ENCODE measurements at regions not wholly inside any gene's neighbourhood (a gene's known extent, or its start where the extent isn't known, plus 50 kb on each side); places are given as distances from the start of the nearest gene placed in this dataset.

DNA sequence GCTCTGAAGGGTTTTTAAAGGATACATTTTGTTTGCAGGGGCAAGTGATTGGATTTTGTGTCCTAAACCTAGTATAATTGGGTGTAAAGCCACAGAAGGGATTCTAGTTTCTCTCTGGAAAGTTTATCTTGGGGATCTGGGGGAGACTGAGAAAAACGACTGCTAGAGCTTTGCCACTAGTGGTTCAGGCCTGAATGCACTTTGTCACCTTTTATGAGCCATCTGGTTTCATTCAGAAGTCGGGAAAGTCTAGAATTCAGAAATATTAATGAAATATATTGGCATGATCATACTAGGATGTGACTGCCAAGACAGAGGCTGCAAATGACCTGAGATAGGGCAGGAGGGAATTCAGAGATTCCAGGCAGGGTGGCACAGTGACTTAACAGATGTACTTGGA, 111.5 kb upstream of the KCNK2 start:
- Histone ChIP-seq H3K27me3 (ENCODE audit: insufficient read depth, poor library complexity, severe bottlenecking) (no peaks in the 10 kb centered on the region), H3K4me3 (replicated peaks; ENCODE audit: insufficient read depth, low read length) (no peak overlapping the region), H3K27ac (replicated peaks) (no peak overlapping the region)
- DNase-seq (ENCODE audit: low read depth in 1 of 2, low spot score in 1 of 2), result no peak
- no peak for TF ChIP-seq REST (IDR thresholded peaks at IDR 0.05; ENCODE audit: insufficient replicate concordance, low read depth)
- TF ChIP-seq POLR2AphosphoS5 (IDR thresholded peaks at IDR 0.05; ENCODE audit: low read depth), result no peak
- TF ChIP-seq, protein P1, sequence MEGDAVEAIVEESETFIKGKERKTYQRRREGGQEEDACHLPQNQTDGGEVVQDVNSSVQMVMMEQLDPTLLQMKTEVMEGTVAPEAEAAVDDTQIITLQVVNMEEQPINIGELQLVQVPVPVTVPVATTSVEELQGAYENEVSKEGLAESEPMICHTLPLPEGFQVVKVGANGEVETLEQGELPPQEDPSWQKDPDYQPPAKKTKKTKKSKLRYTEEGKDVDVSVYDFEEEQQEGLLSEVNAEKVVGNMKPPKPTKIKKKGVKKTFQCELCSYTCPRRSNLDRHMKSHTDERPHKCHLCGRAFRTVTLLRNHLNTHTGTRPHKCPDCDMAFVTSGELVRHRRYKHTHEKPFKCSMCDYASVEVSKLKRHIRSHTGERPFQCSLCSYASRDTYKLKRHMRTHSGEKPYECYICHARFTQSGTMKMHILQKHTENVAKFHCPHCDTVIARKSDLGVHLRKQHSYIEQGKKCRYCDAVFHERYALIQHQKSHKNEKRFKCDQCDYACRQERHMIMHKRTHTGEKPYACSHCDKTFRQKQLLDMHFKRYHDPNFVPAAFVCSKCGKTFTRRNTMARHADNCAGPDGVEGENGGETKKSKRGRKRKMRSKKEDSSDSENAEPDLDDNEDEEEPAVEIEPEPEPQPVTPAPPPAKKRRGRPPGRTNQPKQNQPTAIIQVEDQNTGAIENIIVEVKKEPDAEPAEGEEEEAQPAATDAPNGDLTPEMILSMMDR (IDR thresholded peaks at IDR 0.05; ENCODE audit: insufficient read depth, low read length), result no peak
- TF ChIP-seq SPI1 (IDR thresholded peaks at IDR 0.05; ENCODE audit: borderline replicate concordance, low read depth), result no peak
- TF ChIP-seq GABPA (IDR thresholded peaks at IDR 0.05; ENCODE audit: low read depth), result no peak

DNA sequence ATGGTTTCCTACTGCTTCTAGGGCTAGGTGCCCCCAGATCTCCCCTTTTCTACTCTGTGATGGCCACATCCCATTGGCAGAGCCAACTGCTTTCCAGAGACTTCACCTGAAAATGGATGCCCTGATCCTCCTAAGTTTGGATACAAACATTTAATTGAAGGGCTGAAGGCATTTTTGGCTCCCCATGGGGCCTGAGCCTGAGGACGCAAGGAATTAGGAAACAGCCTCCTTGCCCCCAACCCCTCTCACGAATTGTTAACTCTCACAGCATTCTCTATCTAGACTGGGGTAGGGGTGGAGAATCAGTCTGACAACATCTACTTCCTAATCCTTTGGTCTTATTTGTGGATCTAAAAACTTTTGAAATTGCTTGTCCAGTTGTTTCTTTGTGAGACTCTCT, 108.5 kb upstream of the KCNK2 start:
- Histone ChIP-seq H3K27me3 (ENCODE audit: insufficient read depth, poor library complexity, severe bottlenecking) (no peaks in the 10 kb centered on the region), H3K27ac (replicated peaks) (no peak overlapping the region), H3K4me3 (replicated peaks; ENCODE audit: insufficient read depth, low read length) (no peak overlapping the region)
- DNase-seq (ENCODE audit: low read depth in 1 of 2, low spot score in 1 of 2), result no peak
- TF ChIP-seq SPI1 (IDR thresholded peaks at IDR 0.05; ENCODE audit: borderline replicate concordance, low read depth), result no peak
- TF ChIP-seq POLR2AphosphoS5 (IDR thresholded peaks at IDR 0.05; ENCODE audit: low read depth), result no peak
- no peak for TF ChIP-seq REST (IDR thresholded peaks at IDR 0.05; ENCODE audit: insufficient replicate concordance, low read depth)
- TF ChIP-seq, protein P1 (IDR thresholded peaks at IDR 0.05; ENCODE audit: insufficient read depth, low read length), result no peak
- no peak for TF ChIP-seq GABPA (IDR thresholded peaks at IDR 0.05; ENCODE audit: low read depth)

DNA sequence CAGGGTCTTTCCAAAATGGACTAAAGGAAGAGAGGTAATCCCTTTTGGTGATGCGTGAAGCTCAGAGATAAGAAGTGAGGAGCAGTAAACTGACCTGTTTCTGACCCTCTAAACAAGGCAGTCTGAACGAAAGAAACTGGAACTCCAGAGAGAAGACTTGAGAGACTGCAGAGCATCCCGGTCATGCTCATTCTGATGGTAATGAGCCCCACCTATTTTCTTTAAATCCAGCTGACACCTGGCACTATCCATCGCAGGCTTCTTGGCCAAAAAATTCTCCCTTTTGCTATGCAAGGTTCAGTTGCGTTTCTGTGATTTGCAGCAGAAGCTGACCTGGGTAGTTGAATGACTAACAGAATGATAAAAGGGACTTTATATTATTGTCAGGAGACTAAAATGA, 105.9 kb upstream of the KCNK2 start:
- Histone ChIP-seq H3K27me3 (ENCODE audit: insufficient read depth, poor library complexity, severe bottlenecking) (no peaks in the 10 kb centered on the region), H3K27ac (replicated peaks) (no peak overlapping the region), H3K4me3 (replicated peaks; ENCODE audit: insufficient read depth, low read length) (no peak overlapping the region)
- DNase-seq (ENCODE audit: low read depth in 1 of 2, low spot score in 1 of 2), result no peak
- TF ChIP-seq, protein P1 (IDR thresholded peaks at IDR 0.05; ENCODE audit: insufficient read depth, low read length), result no peak
- TF ChIP-seq SPI1 (IDR thresholded peaks at IDR 0.05; ENCODE audit: borderline replicate concordance, low read depth), result no peak
- no peak for TF ChIP-seq POLR2AphosphoS5 (IDR thresholded peaks at IDR 0.05; ENCODE audit: low read depth)
- no peak for TF ChIP-seq GABPA (IDR thresholded peaks at IDR 0.05; ENCODE audit: low read depth)
- TF ChIP-seq REST (IDR thresholded peaks at IDR 0.05; ENCODE audit: insufficient replicate concordance, low read depth), result no peak

Data from HL-60 (cell line).